Esophagus muscularis mucosa (tissue), 3 donors: ENCODE measurements at regions not wholly inside any gene's neighbourhood (a gene's known extent, or its start where the extent isn't known, plus 50 kb on each side); places are given as distances from the start of the nearest gene placed in this dataset.

ENCODE experiments used
- CTCF ChIP-seq, 3 experiments: fragments of 200-600 bp in 2 of 3; fragments of 450-650 bp in 1 of 3; sonication (generic) in 2 of 3; IDR thresholded peaks; one replicate each; pipeline ENCODE4 v1.5.1; 2017 to 2019; ENCODE audit warnings: antibody characterized with exemption in 3 of 3, mild to moderate bottlenecking in 2 of 3, moderate library complexity in 1 of 3
- POLR2A ChIP-seq: fragments of 450-650 bp; IDR thresholded peaks from one replicate; pipeline ENCODE4 v1.6.1; 2017; ENCODE audit warnings: antibody characterized with exemption, moderate library complexity, mild to moderate bottlenecking, low read depth

- TF ChIP-seq CTCF (IDR thresholded peaks at IDR 0.05) (no peak), POLR2A (no peak)
Measured at GRCh38 chr1:84061336-84061735, 62.4 kb upstream of the TTLL7 start.
